ENCODE measurements at regions not wholly inside any gene's neighbourhood (a gene's known extent, or its start where the extent isn't known, plus 50 kb on each side); places are given as distances from the start of the nearest gene placed in this dataset.
"Not testable (repeated sequence)": the region's sequence is repeated elsewhere in the genome, so short reads cannot be mapped to it uniquely, and the experiment has no call there.

- Histone ChIP-seq H3K27ac (no peak overlapping the region), H3K36me3 (no peaks in the 10 kb centered on the region), H3K27me3 (no peaks in the 10 kb centered on the region), H3K4me1 (ENCODE audit: low read depth) (no peaks in the 10 kb centered on the region), H3K9me3 (ENCODE audit: low read depth) (no peaks in the 10 kb centered on the region), H3K4me3 (no peak overlapping the region)
- no peak for DNase-seq (ENCODE audit: low read depth in 1 of 2, low spot score in 1 of 2)
- no peak for TF ChIP-seq CTCF (IDR thresholded peaks at IDR 0.05; ENCODE audit: low read depth, low read length)
Measured at GRCh38 chr2:193463011-193463410, 1268.3 kb upstream of the TMEFF2 start.

- H3K9me3 ChIP-seq (ENCODE audit: low read depth), result no peaks in the 10 kb centered on the region
- H3K27ac ChIP-seq, result no peak overlapping the region
- H3K4me1 ChIP-seq (ENCODE audit: low read depth), result no peaks in the 10 kb centered on the region
- no peaks in the 10 kb centered on the region for H3K36me3 ChIP-seq
- no peak for TF ChIP-seq CTCF (IDR thresholded peaks at IDR 0.05; ENCODE audit: low read depth, low read length)
- no peak overlapping the region for H3K4me3 ChIP-seq
- no peaks in the 10 kb centered on the region for H3K27me3 ChIP-seq
- no peak for DNase-seq (ENCODE audit: low read depth in 1 of 2, low spot score in 1 of 2)
Measured at GRCh38 chr2:193462411-193462810, 1267.7 kb upstream of the TMEFF2 start.

- no peaks in the 10 kb centered on the region for H3K36me3 ChIP-seq
- no peak for TF ChIP-seq CTCF (IDR thresholded peaks at IDR 0.05; ENCODE audit: low read depth, low read length)
- DNase-seq (ENCODE audit: low read depth in 1 of 2, low spot score in 1 of 2), result no peak
- H3K4me1 ChIP-seq (ENCODE audit: low read depth), result no peaks in the 10 kb centered on the region
- no peak overlapping the region for H3K4me3 ChIP-seq
- no peak overlapping the region for H3K27ac ChIP-seq
- H3K27me3 ChIP-seq, result no peaks in the 10 kb centered on the region
- no peaks in the 10 kb centered on the region for H3K9me3 ChIP-seq (ENCODE audit: low read depth)
Measured at GRCh38 chr2:193461431-193461934, 1266.8 kb upstream of the TMEFF2 start.

GRCh38 chr2:193446967-193447366 is 1252.2 kb upstream of the TMEFF2 start:
- Histone ChIP-seq H3K27me3 (no peaks in the 10 kb centered on the region), H3K9me3 (ENCODE audit: low read depth) (no peaks in the 10 kb centered on the region), H3K27ac (no peak overlapping the region), H3K4me1 (ENCODE audit: low read depth) (no peaks in the 10 kb centered on the region), H3K4me3 (no peak overlapping the region), H3K36me3 (no peaks in the 10 kb centered on the region)
- DNase-seq (ENCODE audit: low read depth in 1 of 2, low spot score in 1 of 2), result no peak
- TF ChIP-seq CTCF (IDR thresholded peaks at IDR 0.05; ENCODE audit: low read depth, low read length), result no peak

- Histone ChIP-seq H3K27ac (no peak overlapping the region), H3K4me1 (ENCODE audit: low read depth) (no peaks in the 10 kb centered on the region), H3K4me3 (no peak overlapping the region), H3K36me3 (no peaks in the 10 kb centered on the region), H3K9me3 (ENCODE audit: low read depth) (no peaks in the 10 kb centered on the region), H3K27me3 (no peaks in the 10 kb centered on the region)
- DNase-seq (ENCODE audit: low read depth in 1 of 2, low spot score in 1 of 2), result no peak
- no peak for TF ChIP-seq CTCF (IDR thresholded peaks at IDR 0.05; ENCODE audit: low read depth, low read length)
Measured at GRCh38 chr2:193442293-193442692, 1247.6 kb upstream of the TMEFF2 start.

DNA sequence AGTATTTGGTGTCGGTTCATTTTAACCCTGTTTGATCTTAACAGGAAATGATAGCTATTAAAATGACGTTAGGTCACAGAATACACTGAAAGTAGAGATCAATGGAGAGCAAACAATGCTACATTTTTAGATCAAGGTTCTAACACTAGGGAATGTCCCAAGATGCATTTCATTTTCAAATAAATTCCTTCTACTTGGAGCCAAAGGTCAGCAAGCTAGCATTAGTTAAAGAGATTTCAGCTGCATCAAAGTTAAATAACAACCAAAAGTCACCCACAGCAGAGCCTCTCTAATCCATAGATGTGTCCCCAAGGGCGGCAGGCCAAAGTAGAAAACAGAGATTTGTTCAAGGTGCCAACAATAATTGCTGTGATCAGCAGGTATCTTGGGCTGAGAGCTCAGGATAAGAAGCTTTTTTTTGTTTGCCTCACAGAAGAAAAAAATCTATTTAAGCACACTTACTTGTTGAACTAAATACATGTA is 1233.6 kb upstream of the TMEFF2 start:
- no peak overlapping the region for H3K27ac ChIP-seq
- no peaks in the 10 kb centered on the region for H3K27me3 ChIP-seq
- H3K36me3 ChIP-seq, result no peaks in the 10 kb centered on the region
- no peaks in the 10 kb centered on the region for H3K4me1 ChIP-seq (ENCODE audit: low read depth)
- no peaks in the 10 kb centered on the region for H3K9me3 ChIP-seq (ENCODE audit: low read depth)
- no peak for DNase-seq (ENCODE audit: low read depth in 1 of 2, low spot score in 1 of 2)
- H3K4me3 ChIP-seq, result no peak overlapping the region
- no peak for TF ChIP-seq CTCF (IDR thresholded peaks at IDR 0.05; ENCODE audit: low read depth, low read length)

DNA sequence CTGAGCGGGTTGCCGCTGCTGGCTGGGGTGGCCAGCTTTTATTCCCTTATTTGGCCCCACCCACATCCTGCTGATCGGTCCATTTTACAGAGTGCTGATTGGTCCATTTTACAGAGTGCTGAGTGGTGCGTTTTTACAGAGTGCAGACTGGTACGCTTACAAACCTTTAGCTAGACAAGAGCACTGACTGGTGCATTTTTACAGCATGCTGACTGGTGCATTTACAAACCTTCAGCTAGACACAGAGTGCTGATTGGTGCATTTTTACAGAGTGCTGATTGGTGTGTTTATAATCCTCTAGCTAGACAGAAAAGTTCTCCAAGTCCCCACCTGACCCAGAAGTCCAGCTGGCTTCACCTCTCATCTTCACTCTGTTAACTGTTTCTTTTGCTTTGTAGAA is 1217.6 kb upstream of the TMEFF2 start:
- H3K27ac ChIP-seq; H3K4me3 ChIP-seq; H3K9me3 ChIP-seq (ENCODE audit: low read depth); DNase-seq (ENCODE audit: low read depth in 1 of 2, low spot score in 1 of 2); H3K4me1 ChIP-seq (ENCODE audit: low read depth); H3K27me3 ChIP-seq; H3K36me3 ChIP-seq: not testable (repeated sequence)
